ENCODE measurements at regions not wholly inside any gene's neighbourhood (a gene's known extent, or its start where the extent isn't known, plus 50 kb on each side); places are given as distances from the start of the nearest gene placed in this dataset.

GRCh38 chrX:10749113-10749512, 128.7 kb upstream of the MID1 start:
- no peak for DNase-seq

GRCh38 chrX:10750581-10750980, 130.2 kb upstream of the MID1 start:
- no peak for DNase-seq

- no peak for DNase-seq
These were observed 132.7 kb upstream of the MID1 start for GRCh38 chrX:10753116-10753515.

- no peak for DNase-seq
These were observed 134.1 kb upstream of the MID1 start for GRCh38 chrX:10754445-10754844.

GRCh38 chrX:10755439-10756334, 135.3 kb upstream of the MID1 start:
- DNase-seq, result no peak

- DNase-seq, result no peak
These were observed 136.1 kb upstream of the MID1 start for GRCh38 chrX:10756441-10756840.

GRCh38 chrX:10759141-10759799, 138.9 kb upstream of the MID1 start:
- DNase-seq, result no peak

GRCh38 chrX:10761447-10761846, 141.1 kb upstream of the MID1 start:
- no peak for DNase-seq

- no peak for DNase-seq
These were observed 148.8 kb upstream of the MID1 start for GRCh38 chrX:10769195-10769594.

- DNase-seq, result no peak
These were observed 149.6 kb upstream of the MID1 start for GRCh38 chrX:10769696-10770619.

GRCh38 chrX:10773318-10773717, 152.9 kb upstream of the MID1 start:
- DNase-seq, result no peak

GRCh38 chrX:10781847-10782530, 161.6 kb upstream of the MID1 start:
- DNase-seq, result no peak

GRCh38 chrX:10783451-10783995, 163.1 kb upstream of the MID1 start:
- DNase-seq, result no peak

GRCh38 chrX:10787264-10787663, 166.9 kb upstream of the MID1 start:
- no peak for DNase-seq

GRCh38 chrX:10794203-10794630, 173.8 kb upstream of the MID1 start:
- DNase-seq, result no peak

- no peak for DNase-seq
These were observed 175.3 kb upstream of the MID1 start for GRCh38 chrX:10795721-10796120.

- no peak for DNase-seq
These were observed 177.1 kb upstream of the MID1 start for GRCh38 chrX:10797466-10797865.

- no peak for DNase-seq
These were observed 177.7 kb upstream of the MID1 start for GRCh38 chrX:10798041-10798440.

- DNase-seq, result no peak
These were observed 180.4 kb upstream of the MID1 start for GRCh38 chrX:10800796-10801195.

GRCh38 chrX:10811111-10811510, 190.7 kb upstream of the MID1 start:
- DNase-seq, result no peak

- no peak for DNase-seq
These were observed 193.4 kb upstream of the MID1 start for GRCh38 chrX:10813761-10814160.

- DNase-seq, result no peak
These were observed 198.3 kb upstream of the MID1 start for GRCh38 chrX:10818651-10819050.

All from activated CD4-positive, alpha-beta T cell treated with anti-CD3 and anti-CD28 coated beads, Interleukin-2, amount 50 U/mL, for 4 hours (primary cell).